Inflammatory macrophage treated with lipopolysaccharide for 1 hour (primary cell): ENCODE measurements at regions not wholly inside any gene's neighbourhood (a gene's known extent, or its start where the extent isn't known, plus 50 kb on each side); places are given as distances from the start of the nearest gene placed in this dataset.
"Not testable (repeated sequence)": the region's sequence is repeated elsewhere in the genome, so short reads cannot be mapped to it uniquely, and the experiment has no call there.

Experiments
- DNase-seq, 2 donors: peaks; one replicate each; pipeline ENCODE4 v3.0.0-alpha.2; 2020 to 2022

- no peak for DNase-seq
Measured at GRCh38 chr5:136615251-136616119, 250.1 kb upstream of the TRPC7 start.

- DNase-seq, result no peak
Measured at GRCh38 chr5:136613230-136613629, 247.9 kb upstream of the TRPC7 start.

DNA sequence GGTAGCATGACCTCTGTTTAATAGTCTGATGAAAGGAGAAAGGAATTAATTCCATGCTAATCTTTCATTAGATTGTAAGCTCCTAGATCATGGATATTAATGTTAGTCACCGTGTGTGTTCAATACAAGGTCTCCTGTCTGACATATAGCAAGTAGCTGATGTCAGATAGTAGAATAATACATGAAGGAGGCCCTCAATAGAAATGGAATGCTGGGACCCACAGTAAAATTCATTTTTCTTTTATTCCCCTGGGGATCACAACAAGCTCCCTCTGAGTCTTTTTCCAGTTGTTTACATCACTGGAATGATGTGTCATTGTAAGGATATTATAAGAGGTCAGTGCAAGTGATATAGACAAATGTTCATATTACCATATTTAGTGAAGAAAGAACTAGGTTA is 240.3 kb upstream of the TRPC7 start:
- no peak for DNase-seq

- no peak for DNase-seq
Measured at GRCh38 chr5:136600306-136600705, 235.0 kb upstream of the TRPC7 start.

DNA sequence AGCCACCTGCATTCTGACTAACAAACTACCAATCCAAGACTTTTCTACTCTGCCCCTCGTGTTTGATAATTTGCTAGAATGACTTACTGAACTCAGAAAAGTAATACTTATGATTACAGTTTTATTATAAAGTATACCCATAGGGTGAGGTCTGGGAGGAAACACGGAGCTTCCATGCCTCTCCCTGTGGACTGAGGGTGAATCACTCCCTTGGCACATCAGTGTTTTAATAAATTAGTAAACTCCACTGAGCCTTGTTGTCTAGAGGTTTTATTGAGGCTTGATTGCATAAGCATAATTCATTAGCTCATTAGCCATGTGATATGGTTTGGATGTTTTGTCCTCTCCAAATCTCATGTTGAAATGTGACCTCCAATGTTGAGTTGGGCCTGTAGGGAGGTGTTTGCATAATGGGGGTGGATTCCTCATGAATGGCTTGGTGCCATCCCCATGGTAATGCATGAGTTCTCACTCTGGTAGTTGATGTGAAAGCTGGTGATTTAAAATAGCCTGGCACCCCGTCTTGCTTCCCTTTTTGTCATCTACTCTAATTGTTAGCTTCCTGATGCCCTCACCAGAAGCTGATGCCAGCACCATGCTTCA is 233.6 kb upstream of the TRPC7 start:
- no peak for DNase-seq

DNA sequence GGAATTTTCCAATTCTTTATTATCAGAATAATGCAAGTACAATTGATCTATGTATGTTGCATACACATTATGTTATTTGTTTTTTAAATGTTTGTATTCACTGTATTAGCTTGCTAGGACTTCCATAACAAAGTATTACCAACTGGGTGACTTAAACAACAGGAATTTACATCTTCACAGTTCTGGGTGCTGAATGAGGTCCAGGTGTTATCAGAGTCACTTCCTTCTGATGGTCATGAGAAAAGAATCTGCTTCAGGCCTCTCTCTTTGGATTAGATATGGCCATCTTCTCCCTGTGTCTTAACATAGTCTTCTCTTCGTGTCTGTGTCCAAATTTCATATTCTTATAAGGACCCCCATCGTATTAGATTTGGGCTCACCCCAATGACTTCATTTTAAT is 229.1 kb upstream of the TRPC7 start:
- DNase-seq, result no peak

DNA sequence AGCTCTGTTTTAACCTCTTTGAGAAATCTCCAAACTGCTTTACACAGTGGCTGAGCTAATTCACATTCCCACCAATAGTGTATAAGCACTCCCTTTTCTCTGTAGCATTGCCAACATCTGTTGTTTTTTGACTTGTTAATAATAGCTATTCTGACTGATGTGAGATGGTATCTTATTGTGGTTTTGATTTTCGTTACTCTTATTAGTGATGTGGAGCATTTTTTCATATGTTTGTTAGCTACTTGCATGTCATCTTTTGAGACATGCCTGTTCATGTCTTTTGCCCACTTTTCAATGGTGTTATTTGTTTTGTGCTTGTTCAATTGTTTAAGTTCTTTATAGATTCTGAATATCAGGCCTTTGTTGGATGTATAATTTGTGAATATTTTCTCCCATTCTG is 225.2 kb upstream of the TRPC7 start:
- DNase-seq, result no peak

- no peak for DNase-seq
Measured at GRCh38 chr5:136586196-136586595, 220.9 kb upstream of the TRPC7 start.

DNA sequence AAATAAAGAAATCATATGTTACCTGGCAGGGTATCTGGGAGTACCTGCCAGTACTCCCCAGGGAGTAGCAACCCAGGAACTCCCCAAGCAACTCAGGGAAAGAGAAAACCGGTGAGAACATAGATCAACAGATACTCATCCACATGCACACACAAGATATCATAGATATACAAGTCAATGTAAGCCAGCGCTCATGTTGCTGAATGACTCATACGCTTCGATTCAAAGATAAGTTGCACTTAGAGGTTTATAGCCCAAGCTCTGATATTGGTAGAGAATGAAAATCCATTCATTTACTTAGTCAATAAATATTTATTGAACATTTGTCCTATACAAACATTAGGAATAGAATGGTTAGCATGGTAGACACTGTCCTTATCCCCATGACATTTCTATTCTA is 219.1 kb upstream of the TRPC7 start:
- no peak for DNase-seq

DNA sequence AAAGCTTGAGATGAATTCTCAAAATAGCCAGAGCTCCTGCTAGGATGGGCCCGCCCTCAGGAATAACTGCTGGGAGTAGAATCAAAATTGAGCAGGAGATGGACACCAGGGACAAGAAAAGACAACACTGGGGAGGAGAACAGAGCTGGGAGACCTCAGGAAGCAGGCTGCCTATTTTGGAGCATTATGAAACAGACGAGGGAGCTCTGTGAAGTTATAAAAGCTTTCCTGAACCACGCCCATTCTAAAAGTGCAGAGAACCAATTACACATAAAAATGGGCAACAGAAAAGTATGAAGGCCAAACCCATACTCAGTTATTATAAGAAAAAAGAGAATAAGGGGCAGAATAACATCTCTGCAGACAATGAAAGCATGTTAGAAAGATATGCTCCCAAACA is 213.9 kb upstream of the TRPC7 start:
- DNase-seq, result no peak

DNA sequence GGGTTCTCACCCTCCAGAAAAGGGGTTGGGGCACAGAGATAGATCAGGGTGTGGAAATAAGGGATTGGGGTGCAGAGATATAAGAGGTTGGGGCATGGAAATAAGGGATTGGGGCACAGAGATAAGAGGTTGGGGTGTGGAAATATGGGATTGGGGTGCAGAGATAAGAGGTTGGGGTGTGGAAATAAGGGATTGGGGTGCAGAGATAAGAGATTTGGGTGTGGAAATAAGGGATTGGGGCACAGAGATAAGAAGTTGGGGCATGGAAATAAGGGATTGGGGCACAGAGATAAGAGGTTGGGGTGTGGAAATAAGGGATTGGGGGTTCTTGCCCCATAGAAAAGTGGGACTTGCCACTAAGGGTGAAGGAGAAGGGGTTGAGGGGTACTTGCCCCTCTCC is 204.5 kb upstream of the TRPC7 start:
- DNase-seq, result not testable (repeated sequence)

DNA sequence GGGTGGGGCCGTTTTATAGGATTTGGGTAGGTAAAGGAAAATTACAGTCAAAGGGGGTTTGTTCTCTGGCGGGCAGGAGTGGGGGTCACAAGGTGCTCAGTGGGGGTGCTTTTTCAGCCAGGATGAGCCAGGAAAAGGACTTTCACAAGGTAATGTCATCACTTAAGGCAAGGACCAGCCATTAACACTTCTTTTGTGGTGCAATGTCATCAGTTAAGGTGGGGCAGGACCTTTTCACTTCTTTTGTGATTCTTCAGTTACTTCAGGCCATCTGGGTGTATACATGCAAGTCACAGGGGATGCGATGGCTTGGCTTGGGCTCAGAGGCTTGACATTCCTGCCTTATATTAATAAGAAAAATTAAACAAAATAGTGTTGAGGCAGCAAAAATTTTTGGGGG is 200.1 kb upstream of the TRPC7 start:
- not testable (repeated sequence) for DNase-seq

DNA sequence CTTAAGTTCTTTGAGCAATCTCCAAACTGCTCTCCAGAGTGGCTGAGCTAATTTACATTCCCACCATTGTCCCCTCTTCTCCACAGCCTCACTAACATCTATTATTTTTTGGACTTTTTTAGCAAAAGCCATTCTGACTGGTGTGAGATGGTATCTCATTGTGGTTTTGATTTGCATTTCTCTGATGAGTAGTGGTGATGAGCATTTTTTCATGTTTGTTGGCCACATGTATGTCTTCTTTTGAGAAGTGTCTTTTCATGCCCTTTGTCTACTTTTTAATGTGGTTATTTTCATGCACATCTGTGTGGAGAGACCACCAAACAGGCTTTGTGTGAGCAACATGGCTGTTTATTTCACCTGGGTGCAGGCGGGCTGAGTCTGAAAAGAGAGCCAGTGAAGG is 199.7 kb upstream of the TRPC7 start:
- not testable (repeated sequence) for DNase-seq

DNA sequence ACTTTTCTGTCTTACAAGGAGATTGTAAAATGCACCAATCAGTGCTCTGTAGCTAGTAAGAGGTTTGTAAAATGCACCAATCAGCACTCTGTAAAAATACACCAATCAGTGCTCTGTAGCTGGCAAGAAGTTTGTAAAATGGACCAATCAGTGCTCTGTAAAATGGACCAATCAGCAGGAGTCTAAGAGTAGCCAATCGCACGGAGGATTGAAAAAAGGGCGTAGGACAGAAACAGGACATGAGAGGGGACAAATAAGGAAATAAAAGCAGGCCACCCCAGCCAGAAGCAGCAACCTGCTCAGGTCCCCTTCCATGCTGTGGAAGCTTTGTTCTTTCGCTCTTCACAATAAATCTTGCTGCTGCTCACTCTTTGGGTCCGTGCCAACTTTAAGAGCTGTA is 199.1 kb upstream of the TRPC7 start:
- DNase-seq, result not testable (repeated sequence)

DNA sequence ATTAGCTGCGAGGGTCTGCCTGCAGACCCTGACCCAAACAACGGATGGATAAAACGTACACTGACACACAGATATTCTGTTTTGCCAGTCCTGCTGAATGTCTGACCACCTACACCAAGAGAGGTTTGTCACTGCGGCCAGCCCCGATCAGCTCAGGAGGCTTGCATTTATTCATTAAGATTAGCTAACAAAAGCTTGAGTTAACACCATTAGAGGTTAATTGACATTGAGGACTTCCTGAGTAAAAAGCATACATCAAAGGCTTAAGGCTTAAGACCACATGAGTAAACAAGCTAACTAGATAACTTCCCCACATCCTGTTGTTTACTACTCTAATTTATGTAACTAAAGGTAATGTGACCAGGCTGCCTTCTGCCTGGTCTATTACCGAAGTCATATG is 198.1 kb upstream of the TRPC7 start:
- no peak for DNase-seq

GRCh38 chr5:136560126-136560525 is 194.8 kb upstream of the TRPC7 start:
- no peak for DNase-seq

GRCh38 chr5:136559651-136560050 is 194.3 kb upstream of the TRPC7 start:
- no peak for DNase-seq

- DNase-seq, result not testable (repeated sequence)
Measured at GRCh38 chr5:136547096-136547495, 181.8 kb upstream of the TRPC7 start.

DNA sequence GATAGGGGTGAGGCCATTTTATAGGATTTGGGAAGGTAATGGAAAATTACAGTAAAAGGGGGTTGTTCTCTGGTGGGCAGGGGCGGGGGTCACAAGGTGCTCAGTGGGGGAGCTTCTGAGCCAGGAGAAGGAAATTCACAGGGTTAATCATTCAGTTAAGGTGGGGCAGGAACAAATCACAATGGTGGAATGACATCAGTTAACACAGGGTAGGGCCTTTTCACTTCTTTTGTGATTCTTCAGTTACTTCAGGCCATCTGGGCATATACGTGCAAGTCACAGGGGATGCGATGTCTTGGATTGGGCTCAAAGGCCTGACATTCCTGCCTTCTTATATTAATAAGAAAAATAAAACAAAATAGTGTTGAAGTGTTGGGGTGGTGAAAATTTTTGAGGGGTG is 181.1 kb upstream of the TRPC7 start:
- DNase-seq, result not testable (repeated sequence)

DNA sequence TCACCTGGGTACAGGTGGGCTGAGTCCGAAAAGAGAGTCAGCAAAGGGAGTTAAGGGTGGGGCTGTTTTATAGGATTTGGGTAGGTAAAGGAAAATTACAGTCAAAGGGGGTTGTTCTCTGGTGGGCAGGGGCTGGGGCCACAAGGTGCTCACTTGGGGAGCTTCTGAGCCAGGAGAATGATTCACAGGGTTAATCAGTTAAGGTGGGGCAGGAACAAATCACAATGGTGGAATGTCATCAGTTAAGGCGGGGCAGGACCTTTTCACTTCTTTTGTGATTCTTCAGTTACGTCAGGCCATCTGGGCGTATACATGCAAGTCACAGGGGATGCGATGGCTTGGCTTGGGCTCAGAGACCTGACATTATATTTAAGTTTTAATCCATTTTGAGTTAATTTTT is 179.7 kb upstream of the TRPC7 start:
- DNase-seq, result not testable (repeated sequence)

- no peak for DNase-seq
Measured at GRCh38 chr5:136538534-136538933, 173.2 kb upstream of the TRPC7 start.

- DNase-seq, result no peak
Measured at GRCh38 chr5:136529081-136529480, 163.7 kb upstream of the TRPC7 start.

- no peak for DNase-seq
Measured at GRCh38 chr5:136528481-136529030, 163.2 kb upstream of the TRPC7 start.

GRCh38 chr5:136527311-136527710 is 162.0 kb upstream of the TRPC7 start:
- no peak for DNase-seq
